SK-N-MC (cell line): ENCODE measurements at regions not wholly inside any gene's neighbourhood (a gene's known extent, or its start where the extent isn't known, plus 50 kb on each side); places are given as distances from the start of the nearest gene placed in this dataset.

Experiments used
- DNase-seq: peaks from one replicate; pipeline ENCODE4 v3.0.0-alpha.2; 2011; ENCODE audit warnings: low read depth, low spot score
- H3K27ac ChIP-seq: fragments of 200-600 bp; sonication (generic); 2 replicates; pipeline ENCODE4 v1.5.1; 2016; ENCODE audit warnings: mixed run types
- H3K36me3 ChIP-seq: fragments of 200-600 bp; sonication (generic); 2 replicates; pipeline ENCODE4 v1.6.1; 2017; ENCODE audit warnings: antibody characterized with exemption, low read length, mixed read lengths; ENCODE audit not compliant: insufficient read depth
- H3K4me3 ChIP-seq: fragments of 200-600 bp; sonication (generic); 2 replicates; pipeline ENCODE4 v1.5.1; 2016
- H3K9ac ChIP-seq: fragments of 200-600 bp; sonication (generic); 2 replicates; pipeline ENCODE4 v1.8.0; 2017; ENCODE audit warnings: mixed run types, mixed read lengths; ENCODE audit not compliant: insufficient read length
- H3K9me3 ChIP-seq: fragments of 200-600 bp; sonication (generic); 2 replicates; pipeline ENCODE4 v1.6.1; 2017; ENCODE audit warnings: low read depth, mild to moderate bottlenecking, antibody characterized with exemption, low read length, moderate library complexity, mixed read lengths
- EZH2 ChIP-seq: fragments of 200-600 bp; sonication (generic); IDR thresholded peaks from one replicate; pipeline ENCODE4 v1.6.1; 2017; ENCODE audit warnings: antibody characterized with exemption
- FOXP2 ChIP-seq: optimal IDR thresholded peaks from 2 replicates; pipeline ENCODE3; 2011; ENCODE audit warnings: mild to moderate bottlenecking, moderate library complexity; ENCODE audit not compliant: insufficient read depth; ENCODE audit errors: extremely low read length, control extremely low read depth
- POLR2AphosphoS5 ChIP-seq: IDR thresholded peaks from 2 replicates; pipeline ENCODE4 v1.6.1; 2012; ENCODE audit warnings: mild to moderate bottlenecking, low read depth, low read length, borderline replicate concordance

GRCh38 chr6:18733921-18734550, 346.9 kb downstream of the RNF144B start:
- Histone ChIP-seq H3K9ac (no peak overlapping the region), H3K4me3 (no peak overlapping the region), H3K36me3 (peaks cover 12% of the 10 kb centered on the region; the same call in 1 of the 2 replicates), H3K9me3 (peaks cover 20% of the 10 kb centered on the region; the same call in 1 of the 2 replicates), H3K27ac (peak overlapping the region; percentile 96)
- DNase-seq, result peak; percentile 98
- TF ChIP-seq FOXP2 (no peak), POLR2AphosphoS5 (peak; percentile 70; the same call in 1 of the 2 replicates)

GRCh38 chr6:18741741-18742140, 354.6 kb downstream of the RNF144B start:
- DNase-seq, result no peak
- H3K36me3 ChIP-seq, result no peaks in the 10 kb centered on the region
- H3K9me3 ChIP-seq, result no peaks in the 10 kb centered on the region
- H3K4me3 ChIP-seq, result no peak overlapping the region
- no peak for TF ChIP-seq EZH2
- no peak overlapping the region for H3K9ac ChIP-seq
- no peak overlapping the region; the same call in 1 of the 2 replicates for H3K27ac ChIP-seq

GRCh38 chr6:18742406-18742805, 355.3 kb downstream of the RNF144B start:
- Histone ChIP-seq H3K27ac (no peak overlapping the region), H3K4me3 (no peak overlapping the region), H3K9ac (no peak overlapping the region), H3K9me3 (no peaks in the 10 kb centered on the region), H3K36me3 (no peaks in the 10 kb centered on the region)
- TF ChIP-seq POLR2AphosphoS5, result no peak
- TF ChIP-seq EZH2, result no peak
- TF ChIP-seq FOXP2, result no peak
- no peak for DNase-seq

- Histone ChIP-seq H3K9ac (no peak overlapping the region), H3K9me3 (no peaks in the 10 kb centered on the region), H3K36me3 (no peaks in the 10 kb centered on the region), H3K4me3 (no peak overlapping the region), H3K27ac (no peak overlapping the region)
- no peak for DNase-seq
- TF ChIP-seq FOXP2, result no peak
- TF ChIP-seq POLR2AphosphoS5, result no peak
- TF ChIP-seq EZH2, result no peak
Observed at GRCh38 chr6:18746727-18747126, 359.6 kb downstream of the RNF144B start.

GRCh38 chr6:18748314-18748713, 361.2 kb downstream of the RNF144B start:
- TF ChIP-seq FOXP2 (no peak), EZH2 (no peak), POLR2AphosphoS5 (no peak)
- H3K4me3 ChIP-seq, result no peak overlapping the region
- no peak for DNase-seq
- no peaks in the 10 kb centered on the region for H3K9me3 ChIP-seq
- H3K27ac ChIP-seq, result no peak overlapping the region
- H3K9ac ChIP-seq, result no peak overlapping the region
- H3K36me3 ChIP-seq, result no peaks in the 10 kb centered on the region

GRCh38 chr6:18752278-18753068, 365.3 kb downstream of the RNF144B start:
- TF ChIP-seq EZH2 (no peak), FOXP2 (no peak), POLR2AphosphoS5 (no peak)
- no peaks in the 10 kb centered on the region for H3K9me3 ChIP-seq
- no peak for DNase-seq
- H3K27ac ChIP-seq, result no peak overlapping the region
- no peak overlapping the region for H3K4me3 ChIP-seq
- H3K36me3 ChIP-seq, result no peaks in the 10 kb centered on the region
- no peak overlapping the region for H3K9ac ChIP-seq

GRCh38 chr6:18753076-18753475, 365.9 kb downstream of the RNF144B start:
- Histone ChIP-seq H3K36me3 (no peaks in the 10 kb centered on the region), H3K9ac (no peak overlapping the region), H3K4me3 (no peak overlapping the region), H3K27ac (no peak overlapping the region), H3K9me3 (no peaks in the 10 kb centered on the region)
- TF ChIP-seq EZH2 (no peak), FOXP2 (no peak), POLR2AphosphoS5 (no peak)
- DNase-seq, result no peak

- TF ChIP-seq FOXP2 (no peak), EZH2 (no peak), POLR2AphosphoS5 (no peak)
- Histone ChIP-seq H3K36me3 (no peaks in the 10 kb centered on the region), H3K27ac (no peak overlapping the region), H3K9me3 (no peaks in the 10 kb centered on the region), H3K9ac (no peak overlapping the region), H3K4me3 (no peak overlapping the region)
- DNase-seq, result no peak
Observed at GRCh38 chr6:18763086-18763485, 375.9 kb downstream of the RNF144B start.

GRCh38 chr6:18784794-18785193, 397.6 kb downstream of the RNF144B start:
- no peak for TF ChIP-seq POLR2AphosphoS5
- TF ChIP-seq FOXP2, result no peak
- no peak for TF ChIP-seq EZH2
- DNase-seq, result no peak
- Histone ChIP-seq H3K27ac (no peak overlapping the region), H3K9ac (no peak overlapping the region), H3K36me3 (no peaks in the 10 kb centered on the region), H3K9me3 (no peaks in the 10 kb centered on the region), H3K4me3 (no peak overlapping the region)
